ENCODE measurements at regions not wholly inside any gene's neighbourhood (a gene's known extent, or its start where the extent isn't known, plus 50 kb on each side); places are given as distances from the start of the nearest gene placed in this dataset.

GRCh38 chr13:59368693-59369092 is 795.0 kb downstream of the DIAPH3 start:
- Histone ChIP-seq H3K9me3 (ENCODE audit: control extremely low read depth in 1 of 5, control insufficient read depth in 4 of 5, insufficient read depth in 2 of 5, low read depth in 1 of 5, low read length in 4 of 5) (no peaks in the 10 kb centered on the region), H3K4me1 (ENCODE audit: control extremely low read depth in 1 of 4, control insufficient read depth in 4 of 4, insufficient read depth in 4 of 4, low read length in 3 of 4) (no peaks in the 10 kb centered on the region), H3K27ac (ENCODE audit: insufficient read depth in 1 of 2, low read depth in 1 of 2, low read length in 2 of 2, poor library complexity in 1 of 2, severe bottlenecking in 2 of 2) (no peak overlapping the region), H3K4me3 (ENCODE audit: control insufficient read depth in 1 of 7, extremely low read depth in 1 of 7, insufficient read depth in 4 of 7, low read depth in 2 of 7, low read length in 6 of 7) (no peak overlapping the region), H3K27me3 (replicated peaks in 2 of 5; ENCODE audit: control insufficient read depth in 4 of 5, insufficient read depth in 5 of 5, low read length in 4 of 5) (peaks cover 0 to 4% (median 0%) of the 10 kb centered on the region in 5 experiments), H3K36me3 (ENCODE audit: control insufficient read depth in 4 of 4, insufficient read depth in 4 of 4, low read length in 3 of 4) (no peaks in the 10 kb centered on the region)
- ChIA-PET POLR2A (no interaction called here), CTCF (no interaction called here)
- WGBS (ENCODE audit: insufficient coverage) = 100% methylated on average over 3 of the region's 3 CpGs
- no peak for DNase-seq

GRCh38 chr13:59371229-59371628 is 792.5 kb downstream of the DIAPH3 start:
- Histone ChIP-seq H3K4me3 (ENCODE audit: control insufficient read depth in 1 of 7, extremely low read depth in 1 of 7, insufficient read depth in 4 of 7, low read depth in 2 of 7, low read length in 6 of 7) (no peak overlapping the region), H3K27me3 (replicated peaks in 2 of 5; ENCODE audit: control insufficient read depth in 4 of 5, insufficient read depth in 5 of 5, low read length in 4 of 5) (peaks cover 0 to 4% (median 0%) of the 10 kb centered on the region in 5 experiments), H3K36me3 (ENCODE audit: control insufficient read depth in 4 of 4, insufficient read depth in 4 of 4, low read length in 3 of 4) (no peaks in the 10 kb centered on the region), H3K9me3 (ENCODE audit: control extremely low read depth in 1 of 5, control insufficient read depth in 4 of 5, insufficient read depth in 2 of 5, low read depth in 1 of 5, low read length in 4 of 5) (no peaks in the 10 kb centered on the region), H3K4me1 (ENCODE audit: control extremely low read depth in 1 of 4, control insufficient read depth in 4 of 4, insufficient read depth in 4 of 4, low read length in 3 of 4) (peaks cover 0 to 3% (median 0%) of the 10 kb centered on the region in 4 experiments), H3K27ac (ENCODE audit: insufficient read depth in 1 of 2, low read depth in 1 of 2, low read length in 2 of 2, poor library complexity in 1 of 2, severe bottlenecking in 2 of 2) (no peak overlapping the region)
- DNase-seq = no peak
- WGBS (ENCODE audit: insufficient coverage) = no CpG with 5 or more reads among the region's 1 CpG
- ChIA-PET POLR2A (no interaction called here), CTCF (no interaction called here)

- no peak overlapping the region for H3K4me3 ChIP-seq (ENCODE audit: control insufficient read depth in 1 of 7, extremely low read depth in 1 of 7, insufficient read depth in 4 of 7, low read depth in 2 of 7, low read length in 6 of 7)
- H3K4me1 ChIP-seq (ENCODE audit: control extremely low read depth in 1 of 4, control insufficient read depth in 4 of 4, insufficient read depth in 4 of 4, low read length in 3 of 4) = peaks cover 0 to 3% (median 0%) of the 10 kb centered on the region in 4 experiments
- DNase-seq = no peak
- H3K27ac ChIP-seq (ENCODE audit: insufficient read depth in 1 of 2, low read depth in 1 of 2, low read length in 2 of 2, poor library complexity in 1 of 2, severe bottlenecking in 2 of 2) = no peak overlapping the region
- peaks cover 0 to 4% (median 0%) of the 10 kb centered on the region in 5 experiments for H3K9me3 ChIP-seq (ENCODE audit: control extremely low read depth in 1 of 5, control insufficient read depth in 4 of 5, insufficient read depth in 2 of 5, low read depth in 1 of 5, low read length in 4 of 5)
- H3K27me3 ChIP-seq (replicated peaks in 2 of 5; ENCODE audit: control insufficient read depth in 4 of 5, insufficient read depth in 5 of 5, low read length in 4 of 5) = peaks cover 0 to 4% (median 0%) of the 10 kb centered on the region in 5 experiments
- H3K36me3 ChIP-seq (ENCODE audit: control insufficient read depth in 4 of 4, insufficient read depth in 4 of 4, low read length in 3 of 4) = no peaks in the 10 kb centered on the region
- no CpG with 5 or more reads among the region's 1 CpG for WGBS (ENCODE audit: insufficient coverage)
- ChIA-PET POLR2A (interaction anchor here (0.5 kb wide), 1 partner anchor 407 kb away, joined by 3 read pairs; no protein-coding TSS in a partner anchor), CTCF (no interaction called here)
Measured at GRCh38 chr13:59373341-59373740, 790.4 kb downstream of the DIAPH3 start.

- no peak for DNase-seq
- no peak overlapping the region for H3K27ac ChIP-seq (ENCODE audit: insufficient read depth in 1 of 2, low read depth in 1 of 2, low read length in 2 of 2, poor library complexity in 1 of 2, severe bottlenecking in 2 of 2)
- ChIA-PET CTCF (interaction anchor here (0.9 kb wide), 1 partner anchor 16 kb away, joined by 3 read pairs; no protein-coding TSS in a partner anchor), POLR2A (no interaction called here)
- H3K4me3 ChIP-seq (ENCODE audit: control insufficient read depth in 1 of 7, extremely low read depth in 1 of 7, insufficient read depth in 4 of 7, low read depth in 2 of 7, low read length in 6 of 7) = no peak overlapping the region
- H3K9me3 ChIP-seq (ENCODE audit: control extremely low read depth in 1 of 5, control insufficient read depth in 4 of 5, insufficient read depth in 2 of 5, low read depth in 1 of 5, low read length in 4 of 5) = peaks cover 0 to 4% (median 0%) of the 10 kb centered on the region in 5 experiments
- no peaks in the 10 kb centered on the region for H3K36me3 ChIP-seq (ENCODE audit: control insufficient read depth in 4 of 4, insufficient read depth in 4 of 4, low read length in 3 of 4)
- H3K4me1 ChIP-seq (ENCODE audit: control extremely low read depth in 1 of 4, control insufficient read depth in 4 of 4, insufficient read depth in 4 of 4, low read length in 3 of 4) = peaks cover 0 to 3% (median 0%) of the 10 kb centered on the region in 4 experiments
- H3K27me3 ChIP-seq (replicated peaks in 2 of 5; ENCODE audit: control insufficient read depth in 4 of 5, insufficient read depth in 5 of 5, low read length in 4 of 5) = peaks cover 0 to 4% (median 0%) of the 10 kb centered on the region in 5 experiments
- WGBS (ENCODE audit: insufficient coverage) = 100% methylated on average over 1 of the region's 3 CpGs
Measured at GRCh38 chr13:59374691-59375090, 789.0 kb downstream of the DIAPH3 start.

GRCh38 chr13:59384154-59384553 is 779.6 kb downstream of the DIAPH3 start:
- peaks cover 0 to 8% (median 4%) of the 10 kb centered on the region in 4 experiments for H3K4me1 ChIP-seq (ENCODE audit: control extremely low read depth in 1 of 4, control insufficient read depth in 4 of 4, insufficient read depth in 4 of 4, low read length in 3 of 4)
- no peaks in the 10 kb centered on the region for H3K9me3 ChIP-seq (ENCODE audit: control extremely low read depth in 1 of 5, control insufficient read depth in 4 of 5, insufficient read depth in 2 of 5, low read depth in 1 of 5, low read length in 4 of 5)
- H3K27ac ChIP-seq (ENCODE audit: insufficient read depth in 1 of 2, low read depth in 1 of 2, low read length in 2 of 2, poor library complexity in 1 of 2, severe bottlenecking in 2 of 2) = no peak overlapping the region
- no peak for DNase-seq
- CTCF ChIA-PET = no interaction called here
- POLR2A ChIA-PET = no interaction called here
- H3K27me3 ChIP-seq (replicated peaks in 2 of 5; ENCODE audit: control insufficient read depth in 4 of 5, insufficient read depth in 5 of 5, low read length in 4 of 5) = no peaks in the 10 kb centered on the region
- H3K36me3 ChIP-seq (ENCODE audit: control insufficient read depth in 4 of 4, insufficient read depth in 4 of 4, low read length in 3 of 4) = no peaks in the 10 kb centered on the region
- H3K4me3 ChIP-seq (ENCODE audit: control insufficient read depth in 1 of 7, extremely low read depth in 1 of 7, insufficient read depth in 4 of 7, low read depth in 2 of 7, low read length in 6 of 7) = no peak overlapping the region
- no CpG with 5 or more reads among the region's 1 CpG for WGBS (ENCODE audit: insufficient coverage)

GRCh38 chr13:59391696-59392095 is 772.0 kb downstream of the DIAPH3 start:
- H3K4me3 ChIP-seq (ENCODE audit: control insufficient read depth in 1 of 7, extremely low read depth in 1 of 7, insufficient read depth in 4 of 7, low read depth in 2 of 7, low read length in 6 of 7) = peak overlapping the region in 1 of 7 experiments; percentile 25
- H3K27me3 ChIP-seq (replicated peaks in 2 of 5; ENCODE audit: control insufficient read depth in 4 of 5, insufficient read depth in 5 of 5, low read length in 4 of 5) = no peaks in the 10 kb centered on the region
- POLR2A ChIA-PET = no interaction called here
- peak; percentile 77 to 91 (median 88) for DNase-seq
- peaks cover 0 to 8% (median 3%) of the 10 kb centered on the region in 4 experiments for H3K4me1 ChIP-seq (ENCODE audit: control extremely low read depth in 1 of 4, control insufficient read depth in 4 of 4, insufficient read depth in 4 of 4, low read length in 3 of 4)
- no peaks in the 10 kb centered on the region for H3K9me3 ChIP-seq (ENCODE audit: control extremely low read depth in 1 of 5, control insufficient read depth in 4 of 5, insufficient read depth in 2 of 5, low read depth in 1 of 5, low read length in 4 of 5)
- CTCF ChIA-PET = interaction anchor here (0.8 to 9.0 kb wide), 19 partner anchors 8 to 379 kb away, joined by 3 to 86 read pairs (median 5); no protein-coding TSS in a partner anchor
- 0% methylated on average over 1 of the region's 2 CpGs for WGBS (ENCODE audit: insufficient coverage)
- H3K36me3 ChIP-seq (ENCODE audit: control insufficient read depth in 4 of 4, insufficient read depth in 4 of 4, low read length in 3 of 4) = no peaks in the 10 kb centered on the region
- H3K27ac ChIP-seq (ENCODE audit: insufficient read depth in 1 of 2, low read depth in 1 of 2, low read length in 2 of 2, poor library complexity in 1 of 2, severe bottlenecking in 2 of 2) = no peak overlapping the region

- H3K4me1 ChIP-seq (ENCODE audit: control extremely low read depth in 1 of 4, control insufficient read depth in 4 of 4, insufficient read depth in 4 of 4, low read length in 3 of 4) = peaks cover 0 to 8% (median 3%) of the 10 kb centered on the region in 4 experiments
- DNase-seq = no peak
- H3K36me3 ChIP-seq (ENCODE audit: control insufficient read depth in 4 of 4, insufficient read depth in 4 of 4, low read length in 3 of 4) = no peaks in the 10 kb centered on the region
- no peak overlapping the region for H3K27ac ChIP-seq (ENCODE audit: insufficient read depth in 1 of 2, low read depth in 1 of 2, low read length in 2 of 2, poor library complexity in 1 of 2, severe bottlenecking in 2 of 2)
- no peaks in the 10 kb centered on the region for H3K9me3 ChIP-seq (ENCODE audit: control extremely low read depth in 1 of 5, control insufficient read depth in 4 of 5, insufficient read depth in 2 of 5, low read depth in 1 of 5, low read length in 4 of 5)
- CTCF ChIA-PET = interaction anchor here (0.8 to 9.0 kb wide), 15 partner anchors 9 to 378 kb away, joined by 3 to 86 read pairs (median 5); no protein-coding TSS in a partner anchor
- POLR2A ChIA-PET = no interaction called here
- H3K27me3 ChIP-seq (replicated peaks in 2 of 5; ENCODE audit: control insufficient read depth in 4 of 5, insufficient read depth in 5 of 5, low read length in 4 of 5) = no peaks in the 10 kb centered on the region
- no peak overlapping the region for H3K4me3 ChIP-seq (ENCODE audit: control insufficient read depth in 1 of 7, extremely low read depth in 1 of 7, insufficient read depth in 4 of 7, low read depth in 2 of 7, low read length in 6 of 7)
Measured at GRCh38 chr13:59392328-59392727, 771.4 kb downstream of the DIAPH3 start.
